AG09309 (cell line): ENCODE measurements at regions not wholly inside any gene's neighbourhood (a gene's known extent, or its start where the extent isn't known, plus 50 kb on each side); places are given as distances from the start of the nearest gene placed in this dataset.
"Not testable (repeated sequence)": the region's sequence is repeated elsewhere in the genome, so short reads cannot be mapped to it uniquely, and the experiment has no call there.

ENCODE experiments used
- DNase-seq: peaks from one replicate; pipeline ENCODE4 v3.0.0-alpha.2; 2010; ENCODE audit warnings: low read depth
- H3K4me3 ChIP-seq: 2 replicates; pipeline ENCODE4 v1.5.1; 2011; ENCODE audit warnings: mild to moderate bottlenecking, low read depth, low read length, moderate library complexity; ENCODE audit not compliant: control insufficient read depth
- TF ChIP-seq, protein P1 (sequence below): IDR thresholded peaks from 2 replicates; pipeline ENCODE4 v1.5.1; 2011; ENCODE audit warnings: mild to moderate bottlenecking, low read depth, low read length, inconsistent platforms; ENCODE audit not compliant: insufficient read depth, control insufficient read depth; ENCODE audit errors: missing control alignments

DNA sequence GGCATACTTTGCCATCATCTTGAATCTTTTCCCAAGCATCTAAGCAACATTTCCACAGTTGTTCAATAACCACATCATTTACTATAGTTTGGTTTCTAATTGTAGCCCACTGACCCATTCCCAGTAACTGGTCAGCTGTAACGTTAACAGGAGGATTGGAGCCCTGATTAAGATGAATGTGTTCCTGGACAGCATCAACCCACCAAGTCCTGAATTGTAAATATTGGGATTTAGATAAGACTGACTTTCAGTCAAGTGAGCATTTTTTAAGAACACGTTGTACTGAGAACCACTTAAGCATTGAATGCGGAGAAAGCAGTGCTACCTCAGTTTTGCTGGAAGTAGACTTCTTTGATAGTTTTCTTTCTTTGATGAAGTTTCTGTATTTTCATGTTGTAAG lies 53.3 kb upstream of the ARL4D start:
- not testable (repeated sequence) for DNase-seq, H3K4me3 ChIP-seq

DNA sequence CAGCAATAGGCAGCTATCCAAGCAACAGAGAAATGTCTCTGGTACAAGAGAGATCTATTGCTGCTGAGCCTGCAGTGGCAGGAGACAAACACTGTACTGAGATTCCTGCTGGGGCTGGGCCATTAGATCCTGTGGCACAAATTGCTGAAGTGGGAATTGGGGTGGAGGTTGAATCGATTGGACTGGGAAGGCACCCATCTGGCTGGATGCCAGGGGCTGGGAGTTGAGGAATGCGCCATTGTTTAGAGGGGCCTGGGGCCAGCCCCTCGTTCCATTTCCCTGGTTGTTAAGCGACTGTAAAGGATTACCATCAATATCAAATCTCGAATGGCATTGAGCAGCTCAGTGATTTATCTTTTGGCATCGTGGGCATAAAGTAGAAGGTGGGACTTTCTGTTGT lies 54.1 kb upstream of the ARL4D start:
- DNase-seq: no peak
- TF ChIP-seq, protein P1, sequence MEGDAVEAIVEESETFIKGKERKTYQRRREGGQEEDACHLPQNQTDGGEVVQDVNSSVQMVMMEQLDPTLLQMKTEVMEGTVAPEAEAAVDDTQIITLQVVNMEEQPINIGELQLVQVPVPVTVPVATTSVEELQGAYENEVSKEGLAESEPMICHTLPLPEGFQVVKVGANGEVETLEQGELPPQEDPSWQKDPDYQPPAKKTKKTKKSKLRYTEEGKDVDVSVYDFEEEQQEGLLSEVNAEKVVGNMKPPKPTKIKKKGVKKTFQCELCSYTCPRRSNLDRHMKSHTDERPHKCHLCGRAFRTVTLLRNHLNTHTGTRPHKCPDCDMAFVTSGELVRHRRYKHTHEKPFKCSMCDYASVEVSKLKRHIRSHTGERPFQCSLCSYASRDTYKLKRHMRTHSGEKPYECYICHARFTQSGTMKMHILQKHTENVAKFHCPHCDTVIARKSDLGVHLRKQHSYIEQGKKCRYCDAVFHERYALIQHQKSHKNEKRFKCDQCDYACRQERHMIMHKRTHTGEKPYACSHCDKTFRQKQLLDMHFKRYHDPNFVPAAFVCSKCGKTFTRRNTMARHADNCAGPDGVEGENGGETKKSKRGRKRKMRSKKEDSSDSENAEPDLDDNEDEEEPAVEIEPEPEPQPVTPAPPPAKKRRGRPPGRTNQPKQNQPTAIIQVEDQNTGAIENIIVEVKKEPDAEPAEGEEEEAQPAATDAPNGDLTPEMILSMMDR: no peak
- H3K4me3 ChIP-seq: no peak overlapping the region

DNA sequence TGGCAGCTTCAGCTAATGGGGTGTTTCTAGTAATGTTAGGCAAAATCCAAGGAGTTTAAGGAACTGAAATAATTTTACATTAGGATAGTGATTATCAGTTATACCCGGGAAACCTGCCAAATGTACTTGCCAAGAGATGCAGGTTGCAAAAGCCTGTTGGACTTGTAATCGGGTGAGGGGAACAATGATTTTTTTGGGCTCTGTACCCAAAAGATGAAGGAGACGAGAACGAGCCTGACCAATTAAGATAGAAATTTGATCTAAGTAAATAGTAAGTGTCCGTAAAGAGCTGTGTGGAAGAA lies 56.3 kb upstream of the ARL4D start:
- TF ChIP-seq, protein P1: no peak
- no peak for DNase-seq
- H3K4me3 ChIP-seq: no peak overlapping the region

DNA sequence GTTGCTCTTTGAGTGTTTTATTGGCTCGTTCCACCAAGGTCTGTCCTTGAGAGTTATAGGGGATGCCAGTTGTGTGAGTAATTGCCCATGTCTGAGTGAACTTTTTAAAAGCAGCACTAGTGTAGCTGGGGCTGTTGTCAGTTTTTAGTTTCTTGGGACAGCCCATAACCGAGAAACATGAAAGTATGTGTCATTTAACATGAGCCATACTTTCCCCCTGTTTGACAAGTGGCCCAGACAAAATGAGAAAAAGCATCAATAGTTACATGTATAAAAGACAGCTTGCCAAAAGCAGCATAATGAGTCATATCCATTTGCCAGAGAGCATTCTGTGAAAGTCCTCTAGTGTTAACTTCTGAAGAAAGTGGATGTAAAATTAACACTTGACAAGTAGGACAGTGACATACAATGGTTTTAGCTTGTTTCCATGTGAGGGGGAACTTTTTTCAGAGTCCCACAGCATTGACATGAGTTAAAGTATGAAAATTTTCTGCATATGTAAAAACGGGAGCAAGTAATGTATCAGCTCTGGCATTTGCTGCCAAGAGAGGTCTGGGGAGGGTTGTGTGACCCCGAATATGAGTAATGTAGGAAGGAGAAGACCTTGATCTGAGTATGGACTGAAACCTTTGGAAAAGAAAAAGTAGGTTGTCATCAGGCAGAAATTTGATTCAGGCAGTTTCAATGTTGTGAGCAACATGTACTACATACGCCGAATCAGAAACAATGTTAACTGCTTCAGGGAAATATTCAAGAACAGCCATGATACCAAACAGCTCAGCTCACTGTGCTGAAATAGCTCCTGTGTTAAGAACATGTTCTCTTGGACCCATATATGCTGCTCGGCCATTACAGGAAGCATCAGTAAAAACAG lies 56.8 kb upstream of the ARL4D start:
- TF ChIP-seq, protein P1: no peak
- peak; percentile 44 for DNase-seq
- no peak overlapping the region for H3K4me3 ChIP-seq

DNA sequence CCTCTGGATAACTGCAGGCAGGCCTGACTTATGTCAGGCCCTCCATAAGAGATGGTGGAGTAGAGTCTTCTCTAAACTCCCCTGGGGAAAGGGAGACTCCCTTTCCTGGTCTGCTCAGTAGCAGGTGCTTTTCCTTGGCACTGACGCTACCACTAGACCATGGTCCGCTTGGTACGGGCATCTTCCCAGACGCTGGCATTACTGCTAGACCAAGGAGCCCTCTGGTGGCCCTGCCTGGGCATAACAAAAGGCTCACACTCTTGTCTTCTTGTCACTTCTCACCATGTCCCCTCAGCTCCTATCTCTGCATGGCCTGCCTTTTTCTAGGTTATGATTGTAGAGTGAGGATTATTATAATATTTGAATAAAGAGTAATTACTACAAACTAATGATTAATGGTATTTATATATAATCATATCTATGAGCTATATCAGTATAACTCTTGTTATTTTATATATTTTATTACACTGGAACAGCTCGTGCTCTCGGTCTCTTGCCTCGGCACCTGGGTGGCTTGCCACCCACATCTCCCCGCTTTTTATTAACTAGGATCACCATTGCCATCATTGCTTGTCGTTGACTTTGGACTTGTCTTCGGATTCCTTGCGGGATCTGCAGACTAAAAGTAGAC lies 59.8 kb upstream of the ARL4D start:
- TF ChIP-seq, protein P1: peak; percentile 84
- H3K4me3 ChIP-seq: no peak overlapping the region
- DNase-seq: no peak

DNA sequence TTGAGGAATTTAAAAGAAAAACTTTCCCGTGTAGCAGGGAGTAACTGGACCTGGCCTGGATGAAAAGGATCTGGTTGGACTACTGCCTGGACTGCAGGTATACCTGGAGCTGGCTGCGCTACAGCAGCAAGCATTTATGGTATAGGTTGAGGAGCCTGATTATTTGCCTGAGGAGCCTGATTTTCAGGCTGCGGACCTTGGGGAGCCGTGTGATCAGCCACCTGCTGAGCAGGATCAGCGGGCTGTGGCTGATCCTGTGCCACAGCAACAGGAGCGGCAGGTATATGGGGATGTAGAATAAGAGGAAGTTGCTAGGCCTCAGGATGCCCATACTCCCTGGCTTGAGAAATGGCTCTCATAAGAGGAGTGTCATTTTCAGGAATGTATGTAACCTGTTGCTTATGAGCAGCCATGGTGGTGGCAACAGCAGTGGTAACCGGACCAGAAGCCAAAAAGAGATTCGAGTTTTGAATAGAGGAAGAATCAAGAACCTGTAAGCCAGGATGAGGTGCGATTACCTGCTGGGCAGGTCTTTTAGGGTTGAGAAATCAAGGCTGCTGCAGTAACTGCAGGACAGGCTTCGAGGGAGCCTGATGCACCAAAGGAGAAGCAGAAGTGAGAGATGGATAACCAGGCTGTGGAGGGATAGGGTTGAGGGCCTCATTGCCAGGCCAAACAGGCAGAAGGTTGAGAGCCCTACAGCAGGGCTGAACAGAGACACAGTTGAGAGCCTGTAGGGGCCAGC lies 60.9 kb upstream of the ARL4D start:
- TF ChIP-seq, protein P1: no peak
- DNase-seq: no peak
- no peak overlapping the region for H3K4me3 ChIP-seq

DNA sequence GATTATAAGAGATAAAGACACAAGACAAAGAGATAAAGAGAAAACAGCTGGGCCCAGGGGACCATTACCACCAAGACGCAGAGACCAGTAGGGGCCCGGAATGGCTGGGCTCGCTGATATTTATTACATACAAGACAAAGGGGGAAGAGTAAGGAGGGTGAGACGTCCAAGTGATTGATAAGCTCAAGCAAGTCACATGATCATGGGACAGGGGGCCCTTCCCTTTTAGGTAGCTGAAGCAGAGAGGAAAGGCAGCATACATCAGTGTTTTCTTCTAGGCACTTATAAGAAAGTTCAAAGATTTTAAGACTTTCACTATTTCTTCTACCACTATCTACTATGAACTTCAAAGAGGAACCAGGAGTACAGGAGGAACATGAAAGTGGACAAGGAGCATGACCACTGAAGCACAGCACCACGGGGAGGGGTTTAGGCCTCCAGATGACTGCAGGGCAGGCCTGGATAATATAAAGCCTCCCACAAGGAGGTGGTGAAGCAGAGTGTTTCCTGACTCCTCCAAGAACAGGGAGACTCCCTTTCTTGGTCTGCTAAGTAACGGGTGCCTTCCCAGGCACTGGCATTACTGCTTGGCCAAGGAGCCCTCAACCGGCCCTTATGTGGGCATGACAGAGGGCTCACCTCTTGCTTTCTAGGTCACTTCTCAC lies 63.9 kb upstream of the ARL4D start:
- TF ChIP-seq, protein P1: no peak
- no peak overlapping the region for H3K4me3 ChIP-seq
- no peak for DNase-seq
